Stimulated activated CD4-positive, alpha-beta T cell treated with anti-CD3 and anti-CD28 coated beads, Interleukin-12 subunit alpha, Interleukin-12 subunit beta, amount 100 ng/mL, for 24 hours (primary cell): ENCODE measurements at regions not wholly inside any gene's neighbourhood (a gene's known extent, or its start where the extent isn't known, plus 50 kb on each side); places are given as distances from the start of the nearest gene placed in this dataset.

Experiments used
- DNase-seq, 2 experiments: peaks; one replicate each; pipeline ENCODE4 v3.0.0-alpha.2; 2020; ENCODE audit warnings: low read depth in 2 of 2

DNA sequence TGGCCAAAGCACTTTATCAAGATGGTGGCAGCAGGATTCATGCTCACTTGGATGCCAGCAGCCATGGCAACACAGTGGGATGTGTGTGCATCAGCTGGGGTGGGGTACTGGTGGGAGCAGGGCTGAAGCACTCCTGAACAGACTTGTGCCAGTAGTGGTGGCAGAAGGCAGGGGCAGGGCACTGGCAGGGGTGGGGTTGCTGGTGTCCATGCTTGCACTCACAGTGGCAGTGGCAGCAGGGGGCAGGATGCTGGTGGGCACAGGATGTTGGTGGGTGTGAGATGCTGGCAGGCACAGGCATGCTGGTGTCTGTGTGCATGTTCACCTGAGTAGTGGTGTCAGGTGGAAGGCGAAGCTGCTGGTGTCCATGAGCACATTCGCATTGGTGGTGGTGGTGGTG lies 161.0 kb upstream of the PMFBP1 start:
- no peak for DNase-seq

DNA sequence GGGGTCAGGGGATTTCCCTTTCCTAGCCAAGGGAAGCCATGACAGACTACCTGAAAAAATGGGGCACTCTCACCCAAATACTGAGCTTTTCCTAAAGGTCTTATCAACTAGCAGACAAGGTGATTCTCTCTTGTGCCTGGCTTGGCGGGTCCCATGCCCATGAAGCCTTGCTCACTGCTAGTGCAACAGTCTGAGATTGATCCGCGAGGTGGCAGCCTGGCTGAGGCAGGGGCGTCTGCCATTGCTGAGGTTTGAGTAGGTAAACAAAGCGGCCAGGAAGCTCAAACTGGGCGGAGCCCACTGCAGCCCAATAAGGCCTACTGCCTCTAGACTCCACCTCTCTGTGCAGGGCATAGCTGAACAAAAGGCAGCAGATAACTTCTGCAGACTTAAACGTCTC lies 152.6 kb upstream of the PMFBP1 start:
- DNase-seq, result no peak

DNA sequence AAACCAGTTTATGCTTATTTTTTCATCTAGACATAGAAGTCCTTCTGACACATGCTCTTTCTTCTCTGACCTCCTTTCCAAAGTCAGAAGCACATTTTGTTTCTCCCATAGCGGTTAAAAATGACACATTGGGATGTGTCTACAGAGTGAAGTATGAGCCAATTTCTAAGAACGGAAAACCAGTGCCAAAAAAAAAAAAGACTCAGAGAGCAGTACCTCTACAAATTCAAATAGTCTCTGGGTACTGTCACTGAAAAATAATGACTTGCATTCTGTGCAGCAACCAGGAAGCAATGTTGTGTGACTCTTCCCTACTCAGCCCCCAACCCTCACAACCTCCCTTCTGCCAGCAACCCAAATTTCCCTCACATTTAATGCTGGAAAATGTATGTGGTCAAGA lies 145.5 kb upstream of the PMFBP1 start:
- no peak for DNase-seq

DNA sequence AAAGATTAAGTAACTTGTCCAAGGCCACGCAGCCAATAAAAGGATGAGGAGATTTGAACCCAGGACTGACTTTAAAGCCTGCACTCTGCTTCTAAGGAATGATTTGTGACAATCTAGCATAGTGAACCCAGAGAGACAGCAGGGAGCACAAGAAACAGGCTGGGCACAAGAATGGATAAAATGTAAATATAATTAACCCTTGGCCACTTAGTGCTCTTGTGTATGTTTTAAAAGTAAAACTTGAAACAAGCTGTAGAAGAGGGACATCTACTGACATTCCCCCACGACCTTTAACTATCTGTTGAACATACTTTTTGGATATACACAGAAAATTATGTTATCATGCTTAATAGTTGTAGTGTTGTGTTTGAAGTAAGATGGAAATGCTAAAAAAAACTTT lies 141.9 kb upstream of the PMFBP1 start:
- DNase-seq, result no peak

- no peak for DNase-seq
These were observed 140.9 kb upstream of the PMFBP1 start for GRCh38 chr16:72312828-72313227.

DNA sequence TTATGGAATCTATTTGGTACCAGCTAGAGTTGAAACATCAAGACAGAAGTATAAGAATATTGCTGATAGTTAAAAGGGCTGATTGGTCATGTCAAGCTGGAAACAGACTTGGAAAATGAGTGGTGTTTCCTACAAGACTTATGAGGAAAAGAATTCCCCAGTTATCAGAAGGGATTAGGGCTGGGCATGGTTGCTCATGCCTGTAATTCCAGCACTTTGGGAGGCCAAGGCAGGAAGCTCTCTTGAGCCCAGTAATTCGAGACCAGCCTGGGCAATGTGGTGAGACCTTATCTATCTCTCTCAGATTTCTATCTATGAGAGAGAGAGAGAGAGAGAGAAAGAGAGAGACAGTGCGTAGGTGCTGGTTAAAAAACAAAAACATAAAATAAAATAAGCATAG lies 139.5 kb upstream of the PMFBP1 start:
- no peak for DNase-seq

DNA sequence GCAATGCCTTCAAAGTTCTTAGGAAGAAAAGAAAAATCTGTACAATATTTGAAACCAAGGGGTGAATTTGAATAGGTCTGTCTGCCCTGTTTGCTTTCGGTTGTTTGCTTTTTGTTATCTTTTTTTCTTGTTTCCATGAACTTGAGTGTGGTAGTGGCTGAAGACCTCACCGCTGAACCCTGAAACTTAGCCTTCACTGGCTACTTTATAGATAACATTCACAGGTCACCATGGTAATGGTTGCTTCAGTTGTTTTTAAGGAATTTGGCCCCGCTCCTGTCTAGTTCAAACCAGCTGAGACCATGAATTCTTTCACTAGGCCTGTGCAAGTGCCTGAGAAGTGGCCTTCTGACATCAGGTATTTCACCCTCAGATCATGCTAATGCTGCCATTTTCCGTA lies 137.0 kb upstream of the PMFBP1 start:
- no peak for DNase-seq

- DNase-seq, result no peak
These were observed 136.4 kb upstream of the PMFBP1 start for GRCh38 chr16:72308396-72308795.

- no peak for DNase-seq
These were observed 130.4 kb upstream of the PMFBP1 start for GRCh38 chr16:72302332-72302731.

GRCh38 chr16:72301523-72302236 lies 129.7 kb upstream of the PMFBP1 start:
- DNase-seq, result no peak

- DNase-seq, result no peak
These were observed 128.9 kb upstream of the PMFBP1 start for GRCh38 chr16:72300892-72301291.

DNA sequence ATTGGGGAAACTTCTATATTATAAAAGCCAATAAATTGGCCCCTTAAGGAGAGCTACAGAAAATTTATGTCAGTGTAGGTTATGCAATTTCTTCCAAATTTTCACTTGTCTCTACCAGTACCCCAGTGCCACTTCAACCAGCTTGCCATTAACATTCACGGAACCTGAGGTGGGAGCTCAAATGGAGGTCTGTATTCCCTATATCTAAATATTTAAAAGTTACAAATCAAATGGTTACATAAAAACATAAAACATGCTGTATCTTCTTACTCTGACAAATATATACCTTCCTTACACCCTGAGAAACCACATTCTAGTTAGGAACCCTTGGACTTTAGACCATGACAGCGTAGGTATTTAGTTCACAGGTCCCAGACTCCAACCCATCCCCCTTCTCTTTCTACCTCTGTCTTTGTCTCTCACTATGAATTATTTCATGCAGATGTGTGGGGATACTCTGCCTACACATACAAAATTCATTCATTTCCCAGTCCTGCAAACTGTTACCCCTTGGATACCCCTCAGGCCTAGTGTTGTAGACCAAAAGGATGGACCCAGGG lies 127.8 kb upstream of the PMFBP1 start:
- DNase-seq, result no peak

GRCh38 chr16:72298961-72299360 lies 127.0 kb upstream of the PMFBP1 start:
- DNase-seq, result no peak

DNA sequence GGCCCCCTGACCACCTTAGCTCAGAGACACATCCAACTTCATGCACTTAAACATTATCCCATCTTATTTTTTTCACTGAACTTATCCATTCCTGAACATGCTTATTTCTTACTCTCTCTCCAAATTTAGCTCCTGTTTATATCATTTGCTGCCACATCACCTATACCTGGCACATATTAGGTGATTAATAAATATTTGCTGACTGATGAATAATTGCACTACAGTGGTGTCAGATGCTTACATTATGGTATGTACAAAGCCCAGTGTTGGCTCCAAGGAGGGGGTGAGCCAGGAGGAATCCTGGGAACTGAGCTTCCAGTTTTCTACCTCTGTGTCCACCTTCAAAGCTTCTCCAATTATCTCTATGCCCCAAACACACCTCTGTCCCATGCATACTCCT lies 124.0 kb upstream of the PMFBP1 start:
- DNase-seq, result no peak

- no peak for DNase-seq
These were observed 119.6 kb upstream of the PMFBP1 start for GRCh38 chr16:72291531-72291981.

DNA sequence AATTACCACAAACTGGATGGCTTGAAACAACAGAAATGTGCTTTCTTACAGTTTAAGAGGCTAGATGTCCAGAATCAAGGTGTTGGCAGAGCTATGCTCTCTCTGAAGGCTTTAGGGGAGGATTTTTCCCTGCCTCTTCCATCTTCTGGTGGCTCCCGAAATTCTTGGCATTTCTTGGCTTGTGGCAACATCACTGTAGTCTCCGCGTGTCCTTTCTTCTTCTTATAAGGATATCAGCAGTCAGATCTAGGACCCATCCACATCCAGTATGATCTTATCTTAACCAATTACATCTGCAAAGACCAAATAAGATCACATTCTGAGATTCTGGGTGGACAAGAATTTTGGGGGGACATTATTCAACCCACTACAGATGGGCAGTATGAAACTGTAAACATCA lies 119.2 kb upstream of the PMFBP1 start:
- no peak for DNase-seq

DNA sequence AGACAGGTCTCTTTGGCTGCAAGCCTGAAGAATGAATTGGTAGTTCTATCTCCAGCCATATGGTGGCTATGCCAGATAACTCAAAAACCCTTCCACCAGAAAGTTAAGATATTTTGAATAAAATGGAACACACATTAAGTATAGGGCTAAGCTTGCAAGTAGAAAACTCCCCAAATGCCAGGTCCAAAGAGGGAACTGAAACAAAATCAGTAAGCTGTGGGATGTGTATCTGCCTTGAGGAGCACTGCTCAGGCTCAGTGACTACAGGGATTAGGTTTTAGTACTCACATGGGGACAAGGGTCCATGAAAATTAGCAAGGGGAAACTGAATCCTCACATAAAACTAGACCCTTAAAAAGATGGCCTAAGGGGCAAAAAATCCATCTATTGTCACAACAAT lies 115.7 kb upstream of the PMFBP1 start:
- DNase-seq, result no peak

GRCh38 chr16:72286936-72287620 lies 115.1 kb upstream of the PMFBP1 start:
- no peak for DNase-seq

- no peak for DNase-seq
These were observed 113.8 kb upstream of the PMFBP1 start for GRCh38 chr16:72285728-72286127.

DNA sequence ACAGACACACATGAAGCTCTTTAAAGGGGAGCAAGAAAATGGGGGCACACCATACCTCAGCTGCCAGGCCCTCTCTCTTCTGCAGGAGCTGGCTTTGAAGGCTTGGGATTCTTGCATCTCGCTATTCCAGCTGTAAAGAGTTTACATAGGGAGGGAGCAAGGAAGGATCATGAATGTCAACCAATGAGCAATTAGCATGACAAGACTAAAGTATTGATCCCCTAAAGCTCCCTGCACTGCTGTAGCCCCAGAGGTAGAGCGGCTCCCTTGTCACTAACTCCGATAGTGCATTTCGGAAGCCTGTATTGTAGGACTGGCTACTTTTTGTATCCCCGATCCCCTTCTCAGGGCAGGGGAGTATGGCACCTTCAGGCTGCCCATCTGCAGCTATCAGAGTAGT lies 113.4 kb upstream of the PMFBP1 start:
- no peak for DNase-seq

- no peak for DNase-seq
These were observed 112.3 kb upstream of the PMFBP1 start for GRCh38 chr16:72284042-72284789.

GRCh38 chr16:72282362-72282761 lies 110.4 kb upstream of the PMFBP1 start:
- no peak for DNase-seq

DNA sequence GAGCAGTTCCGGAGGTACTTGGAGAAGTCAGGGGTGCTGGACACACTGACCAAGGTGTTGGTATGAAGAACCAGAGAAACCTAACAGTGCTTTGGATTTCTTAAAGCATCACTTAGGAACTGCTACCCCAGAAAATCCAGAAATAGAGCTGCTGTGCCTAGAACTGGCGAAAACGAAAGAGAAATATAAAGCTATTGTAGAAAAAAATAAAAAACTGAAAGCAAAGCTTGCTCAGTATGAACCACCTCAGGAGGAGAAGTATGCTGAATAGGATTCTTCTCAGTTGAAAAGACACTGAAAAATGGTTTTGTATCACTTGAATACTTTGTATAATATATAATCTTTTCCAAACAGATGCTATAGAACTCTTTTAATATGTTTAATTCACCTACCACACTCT lies 106.3 kb upstream of the PMFBP1 start:
- DNase-seq, result no peak
